GM23338 (cell line): ENCODE measurements at regions not wholly inside any gene's neighbourhood (a gene's known extent, or its start where the extent isn't known, plus 50 kb on each side); places are given as distances from the start of the nearest gene placed in this dataset.
"Not testable (repeated sequence)": the region's sequence is repeated elsewhere in the genome, so short reads cannot be mapped to it uniquely, and the experiment has no call there.

Experiments
- CREB1 ChIP-seq: fragments of 250-450 bp; sonication (Bioruptor Pico); IDR thresholded peaks from 2 replicates; pipeline ENCODE4 v1.5.0; 2020; ENCODE audit warnings: low read depth, mild to moderate bottlenecking, moderate library complexity
- CTCF ChIP-seq, 2 experiments: fragments of 200-600 bp in 1 of 2; sonication (generic) in 1 of 2; conservative IDR thresholded peaks; 2 replicates each; pipeline versions ENCODE4 v1.5.1 to v1.6.1; 2016 to 2017; ENCODE audit warnings: antibody characterized with exemption in 2 of 2, low read depth in 2 of 2, mild to moderate bottlenecking in 2 of 2, moderate library complexity in 1 of 2
- ETS1 ChIP-seq: IDR thresholded peaks from 2 replicates; pipeline ENCODE4 v1.6.1; 2016; ENCODE audit warnings: antibody characterized with exemption
- EZH2 ChIP-seq: fragments of 200-600 bp; sonication (generic); IDR thresholded peaks from one replicate; pipeline ENCODE4 v1.8.0; 2017; ENCODE audit warnings: antibody characterized with exemption, mild to moderate bottlenecking, low read depth; ENCODE audit not compliant: unreplicated experiment
- EZH2phosphoT487 ChIP-seq: fragments of 200-600 bp; sonication (generic); IDR thresholded peaks from one replicate; pipeline ENCODE4 v1.8.1; 2018; ENCODE audit warnings: antibody characterized with exemption; ENCODE audit not compliant: unreplicated experiment
- JUNB ChIP-seq: IDR thresholded peaks from one replicate; pipeline ENCODE4 v1.6.1; 2016; ENCODE audit warnings: antibody characterized with exemption; ENCODE audit not compliant: unreplicated experiment
- NANOG ChIP-seq: IDR thresholded peaks from 2 replicates; pipeline ENCODE4 v1.6.1; 2016; ENCODE audit warnings: antibody characterized with exemption, borderline replicate concordance
- POLR2AphosphoS5 ChIP-seq: IDR thresholded peaks from 2 replicates; pipeline ENCODE4 v1.6.1; 2016; ENCODE audit warnings: antibody characterized with exemption, low read depth
- REST ChIP-seq: IDR thresholded peaks from one replicate; pipeline ENCODE4 v1.6.1; 2018; ENCODE audit warnings: antibody characterized with exemption; ENCODE audit not compliant: unreplicated experiment
- ZNF331 ChIP-seq: fragments of 250-450 bp; sonication (Bioruptor Pico); IDR thresholded peaks from 2 replicates; pipeline ENCODE4 v1.5.0; 2020; ENCODE audit warnings: low read depth, mild to moderate bottlenecking, moderate library complexity

- TF ChIP-seq CTCF (conservative IDR thresholded peaks at IDR 0.05; ENCODE audit: low read depth in 2 of 2); EZH2; EZH2phosphoT487; POLR2AphosphoS5; REST; JUNB; CREB1 (CRISPR knock-in tag); ETS1; ZNF331; NANOG: not testable (repeated sequence)
These were observed 321.7 kb upstream of the NRSN1 start for GRCh38 chr6:23804289-23804688.
